DMS53 treated with DMSO at 0.1 percent for 48 hours (cell line): ENCODE measurements at regions not wholly inside any gene's neighbourhood (a gene's known extent, or its start where the extent isn't known, plus 50 kb on each side); places are given as distances from the start of the nearest gene placed in this dataset.
"Not testable (repeated sequence)": the region's sequence is repeated elsewhere in the genome, so short reads cannot be mapped to it uniquely, and the experiment has no call there.

Source experiments
- DNase-seq: peaks from one replicate; lab custom pipeline; 2025; ENCODE audit not compliant: unreplicated experiment; lab: John Stamatoyannopoulos, UW

- no peak for DNase-seq
Measured at GRCh38 chr2:150215041-150215440, 272.4 kb downstream of the RND3 start.

GRCh38 chr2:150214626-150215025 lies 272.8 kb downstream of the RND3 start:
- DNase-seq, result no peak

- DNase-seq, result no peak
Measured at GRCh38 chr2:150212722-150213171, 274.7 kb downstream of the RND3 start.

- no peak for DNase-seq
Measured at GRCh38 chr2:150211164-150211631, 276.3 kb downstream of the RND3 start.

- no peak for DNase-seq
Measured at GRCh38 chr2:150209746-150210145, 277.7 kb downstream of the RND3 start.

- no peak for DNase-seq
Measured at GRCh38 chr2:150208689-150209088, 278.8 kb downstream of the RND3 start.

- no peak for DNase-seq
Measured at GRCh38 chr2:150207979-150208378, 279.5 kb downstream of the RND3 start.

GRCh38 chr2:150204451-150204850 lies 283.0 kb downstream of the RND3 start:
- no peak for DNase-seq

GRCh38 chr2:150194816-150195215 lies 292.7 kb downstream of the RND3 start:
- DNase-seq, result not testable (repeated sequence)

GRCh38 chr2:150192701-150193100 lies 294.8 kb downstream of the RND3 start:
- DNase-seq, result no peak

GRCh38 chr2:150191349-150191748 lies 296.1 kb downstream of the RND3 start:
- DNase-seq, result no peak

GRCh38 chr2:150190546-150190945 lies 296.9 kb downstream of the RND3 start:
- no peak for DNase-seq

GRCh38 chr2:150188800-150189199 lies 298.7 kb downstream of the RND3 start:
- DNase-seq, result no peak

GRCh38 chr2:150188177-150188576 lies 299.3 kb downstream of the RND3 start:
- no peak for DNase-seq

- no peak for DNase-seq
Measured at GRCh38 chr2:150182566-150183235, 304.8 kb downstream of the RND3 start.

- DNase-seq, result no peak
Measured at GRCh38 chr2:150178591-150178990, 308.9 kb downstream of the RND3 start.

GRCh38 chr2:150174971-150175421 lies 312.5 kb downstream of the RND3 start:
- DNase-seq, result no peak

- DNase-seq, result no peak
Measured at GRCh38 chr2:150174056-150174805, 313.2 kb downstream of the RND3 start.

GRCh38 chr2:150171065-150171548 lies 316.4 kb downstream of the RND3 start:
- DNase-seq, result no peak

- no peak for DNase-seq
Measured at GRCh38 chr2:150169237-150169629, 318.2 kb downstream of the RND3 start.

GRCh38 chr2:150168595-150169236 lies 318.8 kb downstream of the RND3 start:
- no peak for DNase-seq

- DNase-seq, result peak; percentile 4
Measured at GRCh38 chr2:150167711-150168110, 319.8 kb downstream of the RND3 start.
